GM21737 (cell line): ENCODE measurements at regions not wholly inside any gene's neighbourhood (a gene's known extent, or its start where the extent isn't known, plus 50 kb on each side); places are given as distances from the start of the nearest gene placed in this dataset.

Experiments used
- ATAC-seq: cut with Tn5 transposase; IDR thresholded peaks from one replicate; pipeline ENCODE4 v1.9.1; 2021; ENCODE audit warnings: mild to moderate bottlenecking, moderate library complexity; ENCODE audit not compliant: unreplicated experiment

DNA sequence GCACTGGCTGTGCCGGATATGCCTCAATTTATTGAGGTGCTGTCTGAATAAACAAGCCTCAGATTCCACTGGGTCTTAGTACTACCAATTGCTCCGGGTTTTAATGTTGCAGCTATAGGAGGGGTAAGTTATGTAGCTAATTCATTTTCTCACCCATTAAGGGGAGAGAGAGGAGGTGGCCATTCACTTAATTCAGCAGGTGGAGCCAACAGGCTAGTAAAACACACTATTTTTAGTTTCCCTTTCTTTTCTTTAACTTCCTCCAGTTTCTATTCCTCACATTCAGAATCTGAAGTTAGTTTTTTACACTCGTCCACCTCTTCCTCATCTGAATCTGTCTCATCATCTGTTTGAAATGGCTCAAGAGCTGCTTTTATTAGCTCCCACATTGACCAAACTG, 105.6 kb upstream of the CDH10 start:
- no peak for ATAC-seq

DNA sequence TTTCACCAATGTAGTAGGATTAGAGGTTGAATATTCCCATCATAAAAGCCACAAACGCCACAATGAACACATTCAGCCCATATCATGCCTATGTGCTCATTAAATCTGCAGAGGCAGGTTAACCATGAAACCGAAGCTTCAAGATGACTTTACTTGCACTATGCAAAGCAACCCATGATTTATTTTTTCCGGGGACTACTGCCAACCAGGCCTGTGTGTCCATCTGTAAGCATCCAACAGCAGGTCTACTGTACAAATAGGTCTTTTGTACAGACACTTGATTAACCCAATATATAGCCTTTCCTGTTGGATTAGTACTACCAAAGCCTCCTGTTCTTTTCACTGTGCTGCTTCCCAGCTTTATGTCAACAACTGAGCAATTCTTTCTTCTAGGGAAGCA, 104.9 kb upstream of the CDH10 start:
- no peak for ATAC-seq

DNA sequence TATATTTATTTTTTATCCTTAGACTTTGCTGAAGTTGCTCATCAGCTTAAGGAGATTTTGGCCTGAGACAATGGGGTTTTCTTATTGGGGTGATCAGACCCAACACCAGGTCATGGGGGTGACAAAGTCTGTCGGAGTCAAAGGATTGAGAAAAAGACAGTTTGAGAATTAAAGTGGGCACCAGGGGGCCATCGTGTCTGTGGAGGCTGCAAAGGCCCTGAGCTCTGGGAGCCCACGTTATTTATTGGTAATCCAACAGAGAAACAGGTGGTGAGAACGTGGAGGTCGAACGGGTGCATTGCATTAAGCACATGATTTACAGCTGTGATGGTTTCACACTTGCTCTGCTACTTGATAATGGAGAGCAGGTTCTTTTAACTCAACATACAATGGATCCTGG, 102.5 kb upstream of the CDH10 start:
- no peak for ATAC-seq

DNA sequence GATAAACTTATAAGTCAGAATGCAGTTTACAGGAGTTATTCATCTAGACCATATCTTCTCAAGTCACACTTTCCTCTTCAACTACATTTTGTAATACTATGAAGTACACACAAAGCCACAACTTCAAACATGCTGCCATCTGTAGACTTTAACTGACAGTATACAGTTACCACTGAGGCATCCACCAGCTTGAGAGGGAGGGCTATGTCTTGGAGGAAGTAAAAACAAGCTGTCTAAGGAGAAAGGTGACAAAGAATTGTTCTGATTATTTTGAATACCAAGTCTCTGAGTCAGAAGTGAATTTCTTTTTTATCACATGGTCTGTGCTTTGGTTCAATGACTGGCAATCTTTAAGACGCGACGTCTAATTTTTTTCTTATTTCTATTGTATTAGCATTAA, 97.6 kb upstream of the CDH10 start:
- ATAC-seq, result no peak

DNA sequence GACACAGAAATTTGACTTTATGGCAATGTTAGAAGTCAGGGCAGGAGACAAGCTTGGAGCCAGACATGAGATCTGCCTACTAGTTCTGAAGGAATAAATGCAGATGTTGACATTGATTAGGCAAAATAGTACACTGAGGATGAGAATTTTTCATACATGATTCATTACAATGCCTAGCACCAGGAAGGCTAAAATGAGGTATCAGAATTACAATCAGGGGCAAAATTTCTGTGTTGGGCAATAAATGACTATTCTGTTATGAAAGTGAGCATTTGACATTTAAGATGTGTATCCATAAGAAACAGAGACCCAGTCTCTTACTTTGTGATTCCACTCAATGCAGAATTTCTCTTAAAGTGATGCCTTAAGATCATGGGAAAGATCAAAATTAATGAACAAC, 92.4 kb upstream of the CDH10 start:
- ATAC-seq, result no peak

DNA sequence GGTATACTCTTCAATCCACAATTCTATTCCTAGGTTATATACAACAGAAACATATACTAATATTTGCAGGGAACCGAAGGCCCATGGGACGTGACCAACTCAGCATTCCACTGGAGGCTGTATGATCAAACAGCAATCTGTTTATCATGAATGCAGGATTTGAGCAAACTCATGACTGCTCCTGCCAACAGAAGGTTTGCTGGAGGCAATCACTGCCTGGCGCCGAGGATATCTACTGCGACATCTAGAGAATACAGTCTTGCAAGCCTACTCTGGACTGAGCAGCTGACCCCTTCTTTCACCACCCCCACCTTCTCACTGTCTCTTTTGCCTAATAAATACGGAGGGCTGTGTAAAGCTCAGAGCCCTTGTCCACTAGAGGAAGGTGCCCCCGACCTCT, 90.5 kb upstream of the CDH10 start:
- ATAC-seq, result no peak

DNA sequence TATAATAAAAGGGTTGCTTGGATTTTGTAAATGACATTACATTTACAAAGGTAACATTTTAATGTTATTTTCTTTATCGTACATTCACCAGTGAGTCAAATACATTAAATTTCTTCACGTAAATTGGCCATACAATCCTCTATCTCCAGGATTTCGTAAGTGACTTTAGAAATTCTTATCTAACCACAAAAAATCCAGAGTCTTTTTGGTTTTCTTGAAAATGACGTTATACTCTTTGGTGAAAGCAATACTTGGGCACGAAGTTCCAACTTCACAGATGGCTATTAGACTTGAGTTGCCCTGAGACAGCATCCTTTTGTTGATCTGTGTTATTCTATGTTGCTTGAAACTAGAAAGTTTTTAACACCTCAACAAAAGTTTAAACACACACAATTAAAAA, 87.4 kb upstream of the CDH10 start:
- no peak for ATAC-seq

DNA sequence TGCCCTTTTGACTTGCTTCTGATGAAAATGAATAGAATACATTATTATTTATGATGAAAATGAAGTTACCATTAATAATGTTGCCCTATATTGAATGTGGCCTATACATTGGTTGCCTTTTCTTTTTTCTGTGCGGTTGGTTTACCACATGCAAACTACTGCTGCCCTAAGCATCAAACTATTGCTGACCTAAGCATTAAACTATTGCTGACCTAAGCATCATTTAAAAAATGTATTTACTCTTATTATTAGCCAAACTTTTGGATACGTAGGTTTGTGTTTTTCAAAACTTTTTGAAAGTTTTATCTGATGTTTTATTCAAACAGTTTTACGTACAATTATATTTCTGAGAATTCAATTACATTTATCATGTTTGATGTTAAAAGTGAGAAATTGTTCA, 76.0 kb upstream of the CDH10 start:
- ATAC-seq, result no peak

DNA sequence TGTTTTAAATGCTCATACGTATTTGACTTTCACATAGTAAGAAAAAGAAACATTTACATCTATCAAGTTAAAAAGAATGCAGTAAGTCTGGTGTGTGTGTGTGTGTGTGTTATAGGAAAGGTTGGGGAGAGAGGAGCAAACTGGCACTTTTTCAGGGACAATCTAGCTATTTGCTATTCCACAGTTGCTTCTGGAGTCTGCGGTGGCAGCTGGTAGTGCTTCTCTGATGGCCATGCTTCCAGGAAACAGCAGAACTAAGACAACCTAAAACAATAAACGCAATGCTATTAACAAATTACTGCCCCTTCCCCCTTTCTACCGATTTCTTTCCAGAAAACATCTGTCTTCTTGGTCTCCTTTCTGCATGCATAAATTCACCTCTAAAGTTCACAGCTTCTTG, 70.0 kb upstream of the CDH10 start:
- ATAC-seq, result no peak

DNA sequence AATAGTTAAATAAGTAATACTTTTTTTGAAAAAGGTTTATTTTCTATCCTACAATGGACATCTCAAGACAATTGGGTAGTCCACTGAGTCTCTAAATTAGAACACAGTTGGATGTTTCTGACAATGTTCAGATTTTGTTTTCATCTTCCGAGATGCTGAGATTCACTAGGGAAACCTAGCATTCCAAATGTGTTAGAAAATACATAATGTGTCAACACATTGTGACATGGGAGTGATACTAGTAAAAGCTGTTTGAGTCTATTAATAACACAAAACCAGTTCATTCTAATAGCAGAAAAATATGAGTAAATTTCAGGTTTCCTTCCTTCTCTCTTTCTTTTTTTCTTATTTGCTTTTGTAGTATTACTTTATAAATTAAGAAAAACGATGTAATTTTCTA, 68.2 kb upstream of the CDH10 start:
- no peak for ATAC-seq

DNA sequence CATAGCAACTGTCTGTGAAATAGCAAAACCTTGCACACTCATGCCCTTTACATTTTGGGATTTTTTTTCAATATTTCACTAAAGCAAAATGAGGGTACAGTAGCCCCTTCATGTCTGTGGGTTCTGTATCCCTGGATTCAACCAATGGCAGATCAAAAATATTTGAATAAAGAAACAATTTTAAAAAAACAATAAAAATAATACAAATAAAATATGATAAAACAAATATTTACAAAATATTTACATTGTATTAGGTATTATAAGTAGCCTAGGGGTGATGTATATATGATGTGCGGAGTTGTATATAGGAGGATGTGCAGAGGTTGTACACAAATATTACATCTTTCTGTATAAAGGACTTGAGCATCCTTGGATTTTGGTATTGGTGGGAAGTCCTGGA, 67.3 kb upstream of the CDH10 start:
- ATAC-seq, result no peak

DNA sequence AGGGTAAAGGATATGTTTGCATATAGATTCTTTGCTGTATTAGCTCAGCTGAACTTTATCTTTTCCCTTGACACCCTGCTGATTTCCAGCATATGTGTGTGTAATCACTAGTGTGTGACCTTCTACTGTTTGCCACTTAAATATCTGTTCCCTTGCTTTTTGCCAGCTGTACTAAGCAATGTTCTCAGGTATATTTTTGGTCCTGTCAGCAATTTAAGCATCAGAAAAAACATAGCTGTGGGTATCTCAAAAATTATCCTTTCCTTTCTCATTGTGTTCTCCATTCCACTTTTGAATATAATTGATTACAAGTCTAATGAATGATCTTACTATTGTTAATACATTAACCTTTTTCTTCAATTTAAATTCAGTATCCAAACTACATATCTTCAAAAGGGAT, 59.2 kb upstream of the CDH10 start:
- no peak for ATAC-seq
